Esophagus (tissue), 2 donors: ENCODE measurements at regions not wholly inside any gene's neighbourhood (a gene's known extent, or its start where the extent isn't known, plus 50 kb on each side); places are given as distances from the start of the nearest gene placed in this dataset.

Source experiments
- H3K27ac ChIP-seq, 2 donors: one replicate each; pipeline ENCODE4 v1.5.1; 2013; ENCODE audit warnings: low read depth in 2 of 2, mild to moderate bottlenecking in 2 of 2, inconsistent platforms in 1 of 2, low read length in 1 of 2, moderate library complexity in 1 of 2
- H3K27me3 ChIP-seq, 2 donors: one replicate each; pipeline ENCODE4 v1.6.1; 2013; ENCODE audit warnings: low read length in 2 of 2, control low read depth in 1 of 2, mild to moderate bottlenecking in 1 of 2; ENCODE audit not compliant: insufficient read depth in 2 of 2, control insufficient read depth in 1 of 2
- H3K36me3 ChIP-seq, 2 donors: one replicate each; pipeline ENCODE4 v1.6.1; 2013; ENCODE audit warnings: low read length in 1 of 2; ENCODE audit not compliant: control insufficient read depth in 2 of 2, insufficient read depth in 2 of 2
- H3K4me1 ChIP-seq, 2 donors: one replicate each; pipeline ENCODE4 v1.6.1; 2013; ENCODE audit warnings: low read length in 1 of 2; ENCODE audit not compliant: control insufficient read depth in 2 of 2, insufficient read depth in 2 of 2
- H3K4me3 ChIP-seq, 2 donors: one replicate each; pipeline ENCODE4 v1.5.1; 2013; ENCODE audit warnings: low read length in 2 of 2, mild to moderate bottlenecking in 2 of 2, low read depth in 1 of 2, moderate library complexity in 1 of 2
- H3K9me3 ChIP-seq, 2 donors: one replicate each; pipeline ENCODE4 v1.6.1; 2013; ENCODE audit warnings: mild to moderate bottlenecking in 2 of 2, low read depth in 1 of 2, low read length in 1 of 2, moderate library complexity in 1 of 2; ENCODE audit not compliant: control insufficient read depth in 2 of 2, insufficient read depth in 1 of 2
- WGBS, 2 donors: extraction: QIAGEN DNeasy Blood & Tissue Kit; methylation state at CpG; one replicate each; pipeline ENCODE4 v1.1.7; 2013; 5-methylcytosine and 5-hydroxymethylcytosine counted together
- donor health status: healthy with polysubstance abuse.
- donor health status: Bipolar disorder and iron deficiency.

DNA sequence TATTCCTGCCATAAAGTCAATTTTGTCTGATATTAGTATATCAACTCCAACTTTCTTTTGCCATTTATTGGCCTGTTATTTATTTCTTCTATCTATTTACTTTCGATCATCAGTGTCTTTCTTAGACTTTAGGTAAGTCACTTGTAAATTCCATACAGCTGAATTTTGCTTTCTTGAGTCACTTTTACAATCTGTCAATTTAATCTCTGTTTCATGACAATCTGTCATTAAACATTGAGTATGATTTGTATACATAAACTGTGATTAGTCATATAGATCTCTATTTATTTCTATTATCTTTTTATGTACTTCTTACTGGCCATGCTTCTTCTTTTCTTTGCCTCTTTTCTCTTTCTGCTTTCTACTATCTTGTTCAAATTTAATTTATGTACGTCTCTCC, 160.1 kb downstream of the TMA16 start:
- no peaks in the 10 kb centered on the region for H3K4me1 ChIP-seq
- no peaks in the 10 kb centered on the region for H3K27me3 ChIP-seq
- 78 to 81% methylated on average over 2 of the region's 2 CpGs for WGBS, 2 donors
- H3K4me3 ChIP-seq = no peak overlapping the region
- no peak overlapping the region for H3K27ac ChIP-seq
- H3K36me3 ChIP-seq = no peaks in the 10 kb centered on the region
- no peaks in the 10 kb centered on the region for H3K9me3 ChIP-seq

DNA sequence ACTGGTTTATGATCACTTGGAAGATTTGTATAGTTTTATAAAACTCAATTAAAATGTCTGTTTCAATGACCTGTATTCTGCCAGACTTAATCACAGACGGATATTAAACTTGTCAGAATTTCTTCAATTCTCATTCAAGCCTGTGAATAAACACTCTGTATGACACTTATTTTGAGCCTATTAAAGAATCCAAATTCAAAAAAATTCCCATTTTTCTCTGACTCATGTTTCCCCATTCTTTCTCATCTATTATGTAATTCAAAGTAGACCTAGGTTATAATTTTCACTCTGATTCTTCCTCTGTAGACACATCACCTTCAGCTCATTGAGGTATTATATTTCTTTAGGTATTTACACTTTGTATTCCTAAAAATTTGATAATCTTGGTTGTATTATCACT, 166.1 kb downstream of the TMA16 start:
- H3K36me3 ChIP-seq = no peaks in the 10 kb centered on the region
- WGBS, 2 donors = 72 to 84% methylated on average over 1 of the region's 1 CpG
- H3K4me1 ChIP-seq = no peaks in the 10 kb centered on the region
- H3K4me3 ChIP-seq = no peak overlapping the region
- no peak overlapping the region for H3K27ac ChIP-seq
- no peaks in the 10 kb centered on the region for H3K9me3 ChIP-seq
- no peaks in the 10 kb centered on the region for H3K27me3 ChIP-seq

DNA sequence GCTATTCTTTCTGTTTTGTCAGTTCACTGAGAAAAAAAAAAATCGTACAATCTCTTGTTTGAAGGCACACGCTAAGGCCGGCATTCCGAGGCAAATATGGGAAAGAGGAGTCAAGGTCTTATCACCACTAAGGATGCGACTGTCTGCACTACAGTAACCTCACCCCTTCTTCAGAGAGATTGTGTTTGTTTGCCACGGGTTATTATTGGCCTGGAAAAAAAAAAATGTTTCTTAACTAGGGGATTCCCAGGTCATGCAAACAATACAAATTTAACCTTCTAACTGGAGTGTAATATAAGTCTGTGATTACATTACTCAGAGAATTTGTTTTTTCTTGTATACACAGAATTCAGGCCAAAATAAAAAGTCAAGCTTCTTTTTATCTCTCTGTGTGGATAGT, 168.3 kb downstream of the TMA16 start:
- Histone ChIP-seq H3K27me3 (no peaks in the 10 kb centered on the region), H3K27ac (no peak overlapping the region)
- 57 to 65% methylated on average over 6 of the region's 6 CpGs for WGBS, 2 donors

DNA sequence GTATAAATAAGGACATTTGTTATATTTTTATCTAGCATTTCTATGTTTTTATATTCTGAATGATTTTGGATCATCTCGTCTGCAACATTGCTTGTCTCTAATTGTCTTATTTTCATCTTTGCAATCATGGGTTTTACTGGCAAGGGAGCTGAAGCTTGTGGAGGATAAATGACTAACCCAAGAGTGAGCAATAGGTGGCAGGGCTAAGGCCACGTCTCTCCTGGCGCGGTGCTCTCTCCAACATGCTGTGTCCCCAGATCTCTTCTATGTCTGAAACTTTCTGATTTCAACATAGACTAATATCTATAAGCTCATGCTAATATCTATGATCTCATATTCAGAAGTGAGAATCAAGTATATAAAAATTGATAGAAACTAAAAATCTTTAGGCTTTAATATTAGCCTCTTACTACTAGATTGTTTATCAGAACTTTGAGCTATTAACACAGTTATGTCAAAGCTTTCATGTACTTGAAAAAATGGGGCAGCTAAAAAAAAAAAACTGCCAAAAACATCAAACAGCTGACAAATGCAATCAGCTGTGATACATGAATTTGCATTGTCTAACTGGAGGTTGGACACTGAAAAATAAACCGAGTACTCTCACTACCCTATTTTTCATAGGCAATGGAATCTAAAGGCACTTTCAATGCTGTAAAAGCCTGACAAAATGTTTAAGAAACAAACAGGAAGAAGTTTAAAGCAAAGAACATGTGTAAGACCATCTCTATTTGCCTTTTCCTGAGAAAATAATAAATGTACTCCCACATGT, 169.2 kb downstream of the TMA16 start:
- WGBS, 2 donors = 64 to 65% methylated on average over 5 of the region's 5 CpGs
- Histone ChIP-seq H3K9me3 (no peaks in the 10 kb centered on the region), H3K4me1 (no peaks in the 10 kb centered on the region), H3K36me3 (no peaks in the 10 kb centered on the region), H3K27ac (no peak overlapping the region), H3K27me3 (no peaks in the 10 kb centered on the region), H3K4me3 (no peak overlapping the region)

More for the DNA sequence above, 168.3 kb downstream of the TMA16 start:
- Histone ChIP-seq H3K4me1 (no peaks in the 10 kb centered on the region), H3K4me3 (no peak overlapping the region), H3K36me3 (no peaks in the 10 kb centered on the region), H3K9me3 (no peaks in the 10 kb centered on the region)

DNA sequence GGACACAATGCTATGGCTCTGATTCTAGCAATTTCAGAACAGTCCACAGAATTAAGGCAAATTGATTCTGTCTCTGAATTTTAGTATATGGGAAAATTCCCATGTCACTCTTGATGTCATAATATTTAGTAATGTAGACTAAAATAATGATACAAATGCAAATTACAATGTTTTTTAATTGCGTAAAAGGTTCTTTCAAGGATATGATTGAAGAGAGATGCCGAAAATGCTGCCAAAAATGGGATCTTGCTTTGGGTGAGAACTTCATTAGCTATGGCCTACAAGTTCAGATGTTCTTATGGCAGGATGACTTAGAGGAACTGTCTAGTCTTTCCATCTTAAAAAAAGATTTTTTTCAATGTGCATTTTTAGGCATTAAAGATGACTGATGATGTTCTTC, 170.6 kb downstream of the TMA16 start:
- Histone ChIP-seq H3K27me3 (no peaks in the 10 kb centered on the region), H3K4me1 (no peaks in the 10 kb centered on the region), H3K9me3 (no peaks in the 10 kb centered on the region), H3K36me3 (no peaks in the 10 kb centered on the region), H3K4me3 (no peak overlapping the region), H3K27ac (no peak overlapping the region)
- WGBS, 2 donors = 87 to 88% methylated on average over 2 of the region's 2 CpGs

DNA sequence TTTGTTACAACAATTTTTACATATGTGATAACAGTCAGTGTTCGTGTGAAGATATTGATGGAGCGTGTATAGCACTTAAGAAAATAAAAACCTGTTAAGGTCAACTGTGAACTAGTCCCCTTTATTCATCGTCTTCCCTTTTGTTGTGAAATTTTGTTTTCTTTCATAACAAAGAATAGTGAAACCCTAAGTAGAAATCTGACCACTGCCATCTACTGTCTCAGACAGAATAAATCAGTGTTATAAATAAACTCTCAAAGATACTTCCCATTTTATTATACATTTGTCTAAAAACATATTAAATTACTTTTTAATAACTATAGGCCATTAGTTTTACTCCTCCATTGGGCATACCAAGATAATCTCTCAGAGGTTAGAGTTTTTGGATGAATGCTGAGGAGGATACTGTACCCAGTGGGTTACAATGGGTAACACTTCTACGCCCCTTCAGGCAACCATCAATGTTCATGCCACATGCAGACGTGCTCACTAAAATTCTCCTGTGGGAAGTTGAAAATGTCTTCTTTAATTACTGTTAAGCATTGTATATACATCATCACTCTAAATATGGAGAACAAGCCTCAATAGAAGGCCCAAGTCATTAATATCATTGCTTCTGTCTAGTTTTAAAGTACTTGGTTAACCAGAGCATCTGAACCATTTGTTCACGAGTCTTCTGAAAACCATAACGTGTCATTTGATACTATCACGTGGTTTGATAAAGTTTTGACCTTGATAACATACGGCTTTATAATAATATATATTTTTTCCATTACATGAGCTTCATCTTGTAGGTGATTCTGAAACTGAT, 171.2 kb downstream of the TMA16 start:
- Histone ChIP-seq H3K4me1 (no peaks in the 10 kb centered on the region), H3K27ac (no peak overlapping the region), H3K27me3 (no peaks in the 10 kb centered on the region), H3K9me3 (no peaks in the 10 kb centered on the region), H3K4me3 (no peak overlapping the region), H3K36me3 (no peaks in the 10 kb centered on the region)
- 74 to 75% methylated on average over 9 of the region's 9 CpGs for WGBS, 2 donors

DNA sequence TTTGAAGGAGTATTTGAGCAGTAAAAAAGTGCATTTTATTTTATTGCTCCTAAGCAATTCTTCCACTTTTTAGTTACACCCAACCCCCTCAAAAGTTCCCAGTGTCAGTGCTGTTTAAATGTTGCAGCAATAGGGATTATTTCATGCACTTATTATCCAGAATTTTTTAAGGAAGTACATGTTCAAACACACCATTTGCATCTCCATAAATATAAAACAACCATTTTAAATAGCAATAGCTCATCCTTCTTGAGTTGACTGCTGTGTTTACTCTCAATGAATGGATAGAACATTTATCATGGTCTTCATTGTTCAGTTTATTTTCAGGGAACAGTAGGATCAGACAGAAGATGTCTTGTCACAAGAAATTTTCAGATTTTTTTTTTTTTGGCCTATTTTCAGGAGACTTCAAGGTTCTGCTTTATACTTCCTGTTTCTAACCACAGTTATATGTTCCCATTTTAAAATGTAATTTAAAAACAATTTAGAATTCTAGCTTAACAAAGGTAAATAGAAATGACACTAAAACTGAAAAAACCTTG, 171.9 kb downstream of the TMA16 start:
- H3K27me3 ChIP-seq = no peaks in the 10 kb centered on the region
- no peak overlapping the region for H3K27ac ChIP-seq
- H3K36me3 ChIP-seq = no peaks in the 10 kb centered on the region
- H3K4me3 ChIP-seq = no peak overlapping the region
- H3K4me1 ChIP-seq = no peaks in the 10 kb centered on the region
- H3K9me3 ChIP-seq = no peaks in the 10 kb centered on the region

DNA sequence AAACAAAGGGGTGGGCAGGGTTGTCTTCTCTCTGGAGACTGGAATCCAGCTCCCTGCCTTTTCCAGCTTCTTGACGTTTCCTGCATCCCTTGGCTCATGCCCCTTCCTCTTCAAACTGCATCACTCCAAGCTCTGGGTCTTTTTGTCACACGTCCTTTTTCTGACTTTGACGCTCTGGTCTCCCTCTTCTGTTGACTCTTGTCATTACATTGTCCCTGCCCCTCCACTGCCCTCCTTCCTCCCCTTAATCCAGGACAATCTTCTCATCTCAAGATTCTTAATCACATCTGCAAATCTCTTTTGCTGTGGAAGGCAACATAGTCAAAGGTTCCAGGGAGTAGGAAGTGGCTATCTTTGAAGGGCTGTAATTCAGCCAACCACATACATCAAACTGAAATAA, 178.3 kb downstream of the TMA16 start:
- 68 to 72% methylated on average over 3 of the region's 3 CpGs for WGBS, 2 donors
- Histone ChIP-seq H3K9me3 (no peaks in the 10 kb centered on the region), H3K36me3 (no peaks in the 10 kb centered on the region), H3K27ac (no peak overlapping the region), H3K4me3 (no peak overlapping the region), H3K27me3 (no peaks in the 10 kb centered on the region), H3K4me1 (no peaks in the 10 kb centered on the region)

DNA sequence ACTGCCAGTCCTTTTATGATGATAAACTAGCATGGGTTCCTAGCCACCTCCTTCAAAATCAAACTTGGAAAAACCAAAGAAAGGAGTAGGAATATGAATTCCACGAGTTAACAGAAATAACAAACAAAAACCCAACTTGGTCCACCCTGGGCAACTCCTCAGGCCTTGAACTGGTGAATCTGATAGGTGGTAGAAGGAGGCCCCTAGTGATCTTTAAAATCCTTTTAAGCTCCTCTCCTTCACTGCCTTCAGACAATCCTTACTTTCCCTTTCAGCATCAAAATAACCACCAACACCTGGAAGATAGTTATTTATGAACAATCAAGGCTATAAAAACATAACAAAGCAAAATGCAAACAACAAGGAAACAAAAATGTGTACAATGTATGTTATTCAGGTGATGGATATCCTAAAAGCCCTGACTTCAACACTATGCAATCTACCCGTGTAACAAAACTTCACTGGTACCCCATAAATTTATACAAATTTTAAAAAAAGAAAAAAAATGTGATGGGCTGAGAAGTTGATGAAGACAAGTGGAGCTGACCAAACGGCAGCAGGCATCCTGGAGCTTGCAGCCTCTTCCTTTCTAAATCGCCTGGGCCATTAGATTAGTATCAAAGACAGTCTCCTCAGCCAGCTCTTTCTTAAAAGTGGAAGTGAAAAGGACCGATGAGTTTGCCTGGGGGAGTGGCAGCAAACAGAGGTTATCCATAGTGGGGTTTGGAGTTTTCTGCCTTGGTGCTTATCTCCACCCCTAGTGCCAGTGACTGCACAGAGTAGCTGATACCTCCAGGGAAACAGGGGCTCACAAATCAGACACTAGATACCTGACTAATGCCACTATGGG, 179.6 kb downstream of the TMA16 start:
- no peaks in the 10 kb centered on the region for H3K27me3 ChIP-seq
- no peaks in the 10 kb centered on the region for H3K4me1 ChIP-seq
- 42 to 48% methylated on average over 5 of the region's 5 CpGs for WGBS, 2 donors
- H3K27ac ChIP-seq = no peak overlapping the region
- H3K4me3 ChIP-seq = no peak overlapping the region
- H3K9me3 ChIP-seq = no peaks in the 10 kb centered on the region
- H3K36me3 ChIP-seq = no peaks in the 10 kb centered on the region
